ENCODE measurements at regions not wholly inside any gene's neighbourhood (a gene's known extent, or its start where the extent isn't known, plus 50 kb on each side); places are given as distances from the start of the nearest gene placed in this dataset.

- no peaks in the 10 kb centered on the region for H3K9me3 ChIP-seq (replicated peaks in 1 of 3)
- no peak overlapping the region for H3K27ac ChIP-seq
- TF ChIP-seq CTCF (IDR thresholded peaks at IDR 0.05) (no peak), POLR2A (IDR thresholded peaks at IDR 0.05) (no peak)
- intact Hi-C loops (cut with DNase I), result loop anchor here in 1 of 2 donors (10.0 kb wide), 1 partner anchor 1581 kb away; the partner anchor contains the start of gene PCDH9
- no peak for DNase-seq
- H3K36me3 ChIP-seq (replicated peaks in 1 of 2), result no peaks in the 10 kb centered on the region
- H3K4me1 ChIP-seq (replicated peaks in 1 of 2), result no peaks in the 10 kb centered on the region
- H3K27me3 ChIP-seq, result no peaks in the 10 kb centered on the region
- 53 to 65% (median 56%) methylated on average over 2 of the region's 2 CpGs for WGBS, 4 donors
- no peak overlapping the region for H3K4me3 ChIP-seq
Observed at GRCh38 chr13:65653613-65654012, 1576.5 kb downstream of the PCDH9 start.

- intact Hi-C loops (cut with DNase I), result loop anchor here in 1 of 2 donors (10.0 kb wide), 1 partner anchor 1584 kb away; the partner anchor contains the start of gene PCDH9
- H3K27me3 ChIP-seq, result no peaks in the 10 kb centered on the region
- H3K4me1 ChIP-seq (replicated peaks in 1 of 2), result no peaks in the 10 kb centered on the region
- no peaks in the 10 kb centered on the region for H3K36me3 ChIP-seq (replicated peaks in 1 of 2)
- WGBS, 4 donors, result 65 to 87% (median 77%) methylated on average over 5 of the region's 5 CpGs
- H3K4me3 ChIP-seq, result no peak overlapping the region
- no peak for TF ChIP-seq CTCF (IDR thresholded peaks at IDR 0.05)
- no peak for TF ChIP-seq POLR2A (IDR thresholded peaks at IDR 0.05)
- no peaks in the 10 kb centered on the region for H3K9me3 ChIP-seq (replicated peaks in 1 of 3)
- DNase-seq, result no peak
- no peak overlapping the region for H3K27ac ChIP-seq
Observed at GRCh38 chr13:65650321-65650720, 1579.8 kb downstream of the PCDH9 start.

GRCh38 chr13:65642996-65643395, 1587.1 kb downstream of the PCDH9 start:
- 68 to 78% (median 76%) methylated on average over 4 of the region's 4 CpGs for WGBS, 4 donors
- intact Hi-C loops (cut with DNase I), result no loop called here
- H3K27ac ChIP-seq, result no peak overlapping the region

GRCh38 chr13:65642301-65642700, 1587.8 kb downstream of the PCDH9 start:
- Histone ChIP-seq H3K4me1 (replicated peaks in 1 of 2) (no peaks in the 10 kb centered on the region), H3K36me3 (replicated peaks in 1 of 2) (no peaks in the 10 kb centered on the region), H3K27ac (no peak overlapping the region), H3K27me3 (no peaks in the 10 kb centered on the region), H3K4me3 (no peak overlapping the region), H3K9me3 (replicated peaks in 1 of 3) (no peaks in the 10 kb centered on the region)
- DNase-seq, result no peak
- intact Hi-C loops (cut with DNase I), result no loop called here
- TF ChIP-seq CTCF (IDR thresholded peaks at IDR 0.05) (no peak), POLR2A (IDR thresholded peaks at IDR 0.05) (no peak)

More at GRCh38 chr13:65642996-65643395, 1587.1 kb downstream of the PCDH9 start:
- Histone ChIP-seq H3K36me3 (replicated peaks in 1 of 2) (no peaks in the 10 kb centered on the region), H3K4me1 (replicated peaks in 1 of 2) (no peaks in the 10 kb centered on the region), H3K9me3 (replicated peaks in 1 of 3) (no peaks in the 10 kb centered on the region), H3K27me3 (no peaks in the 10 kb centered on the region), H3K4me3 (no peak overlapping the region)
- no peak for DNase-seq
- no peak for TF ChIP-seq POLR2A (IDR thresholded peaks at IDR 0.05)
- no peak for TF ChIP-seq CTCF (IDR thresholded peaks at IDR 0.05)
